ENCODE measurements at regions not wholly inside any gene's neighbourhood (a gene's known extent, or its start where the extent isn't known, plus 50 kb on each side); places are given as distances from the start of the nearest gene placed in this dataset.
"Not testable (repeated sequence)": the region's sequence is repeated elsewhere in the genome, so short reads cannot be mapped to it uniquely, and the experiment has no call there.

DNA sequence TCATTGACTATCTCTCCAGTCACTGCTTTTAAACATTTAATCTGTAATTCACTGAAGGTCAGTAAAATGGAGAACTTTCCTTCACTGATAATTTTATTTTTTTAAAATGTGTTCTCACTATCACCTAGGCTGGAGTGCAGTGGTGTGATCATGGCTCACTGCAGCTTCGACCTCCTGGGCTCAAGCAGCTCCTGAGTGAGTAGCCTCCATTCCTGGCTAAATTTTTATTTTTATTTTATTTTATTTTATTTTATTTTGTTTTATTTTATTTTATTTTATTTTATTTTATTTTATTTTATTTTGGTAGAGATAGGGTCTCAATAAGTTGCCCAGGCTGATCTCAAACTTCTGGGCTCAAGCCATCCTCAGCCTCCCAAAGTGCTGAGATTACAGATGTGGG lies 446.5 kb downstream of the TAFA4 start:
- not testable (repeated sequence) for H3K27ac Mint-ChIP-seq; H3K36me3 Mint-ChIP-seq (ENCODE audit: low read depth); H3K4me3 Mint-ChIP-seq; H3K27me3 Mint-ChIP-seq; H3K4me1 Mint-ChIP-seq (ENCODE audit: low read depth); H3K9me3 Mint-ChIP-seq

DNA sequence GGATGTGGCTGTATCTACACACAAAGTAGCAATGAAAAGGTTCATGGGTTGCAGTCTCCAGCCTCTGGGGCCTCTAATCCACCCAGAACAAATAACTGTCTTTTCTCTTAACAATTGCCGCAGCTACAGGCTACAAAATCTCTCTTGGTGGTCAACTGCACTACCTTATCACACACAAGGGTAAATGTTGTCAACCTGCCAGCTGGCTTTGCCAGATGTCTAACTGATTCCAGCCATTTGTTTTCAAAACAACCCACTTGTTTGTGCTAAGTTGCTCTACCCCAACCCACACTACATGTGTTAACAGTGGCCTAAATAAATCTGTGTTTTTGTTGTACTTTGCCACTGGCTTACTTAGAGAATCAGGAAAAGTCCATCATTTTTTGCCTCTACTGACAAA lies 447.3 kb downstream of the TAFA4 start:
- H3K9me3 Mint-ChIP-seq, result peaks cover 4% of the 10 kb centered on the region
- no peaks in the 10 kb centered on the region for H3K27me3 Mint-ChIP-seq
- H3K27ac Mint-ChIP-seq, result no peak overlapping the region
- no peaks in the 10 kb centered on the region for H3K4me1 Mint-ChIP-seq (ENCODE audit: low read depth)
- no peak overlapping the region for H3K4me3 Mint-ChIP-seq
- H3K36me3 Mint-ChIP-seq (ENCODE audit: low read depth), result no peaks in the 10 kb centered on the region

DNA sequence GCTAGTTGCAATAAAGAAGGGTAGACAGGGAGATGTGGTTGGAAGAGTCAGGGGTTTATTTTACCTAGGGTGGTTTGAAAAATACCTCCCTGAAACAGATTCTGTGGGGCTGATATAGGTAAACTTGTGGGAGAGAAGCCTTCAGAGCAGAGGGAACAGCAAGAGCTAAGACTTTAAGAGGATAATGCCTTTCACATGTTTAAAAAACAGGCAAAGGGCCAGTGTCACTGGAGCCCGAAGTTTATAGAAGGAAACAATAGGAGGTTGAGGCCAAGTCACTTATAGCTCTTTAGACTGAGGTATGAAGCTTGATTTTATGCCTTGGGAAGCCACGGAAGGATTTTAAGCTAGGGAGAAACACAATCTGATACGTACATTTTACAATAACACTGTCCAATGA lies 448.7 kb downstream of the TAFA4 start:
- Mint-ChIP-seq H3K27ac (no peak overlapping the region), H3K4me1 (ENCODE audit: low read depth) (no peaks in the 10 kb centered on the region), H3K4me3 (no peak overlapping the region), H3K27me3 (no peaks in the 10 kb centered on the region), H3K36me3 (ENCODE audit: low read depth) (no peaks in the 10 kb centered on the region), H3K9me3 (peaks cover 7% of the 10 kb centered on the region)

DNA sequence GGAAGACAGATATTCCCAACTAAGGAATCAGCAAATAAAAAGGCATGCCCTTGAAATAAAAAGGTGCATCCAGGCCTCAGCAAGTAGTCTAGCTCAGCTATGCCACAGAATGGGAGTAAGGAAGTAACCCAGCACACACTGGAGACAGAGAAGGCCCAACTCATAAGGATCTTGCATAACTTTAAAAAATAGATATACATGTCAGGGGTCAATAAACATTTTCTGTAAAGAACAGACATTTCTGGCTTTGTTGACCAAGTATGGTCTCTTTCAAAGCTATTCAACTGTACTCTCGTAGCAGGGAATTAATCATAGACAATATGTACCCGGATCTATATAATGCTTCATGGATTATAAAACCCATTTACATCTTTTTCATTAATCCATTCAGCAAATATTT lies 449.3 kb downstream of the TAFA4 start:
- Mint-ChIP-seq H3K9me3 (peaks cover 7% of the 10 kb centered on the region), H3K4me1 (ENCODE audit: low read depth) (no peaks in the 10 kb centered on the region), H3K27ac (no peak overlapping the region), H3K4me3 (no peak overlapping the region), H3K27me3 (no peaks in the 10 kb centered on the region), H3K36me3 (ENCODE audit: low read depth) (no peaks in the 10 kb centered on the region)

DNA sequence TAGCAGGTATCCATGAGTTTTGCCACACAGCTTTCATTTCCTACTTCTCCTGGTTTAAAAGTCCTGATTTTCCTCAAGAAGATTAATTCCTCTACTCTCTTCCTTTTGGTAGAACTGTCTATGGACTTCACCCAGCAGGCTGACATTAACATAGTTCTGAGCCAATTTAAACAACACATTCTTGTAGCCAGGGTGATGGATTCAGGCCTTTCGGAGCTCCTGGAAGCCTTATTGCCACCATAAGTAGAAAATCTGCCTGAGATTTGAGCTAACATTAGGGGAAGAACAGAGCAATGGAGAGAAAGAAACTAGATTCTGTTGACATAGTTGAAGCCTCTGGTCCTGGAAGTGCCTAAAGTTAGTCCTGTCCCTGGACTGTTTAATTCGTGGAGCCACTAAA lies 449.8 kb downstream of the TAFA4 start:
- Mint-ChIP-seq H3K9me3 (peaks cover 7% of the 10 kb centered on the region), H3K27me3 (no peaks in the 10 kb centered on the region), H3K27ac (no peak overlapping the region), H3K4me1 (ENCODE audit: low read depth) (no peaks in the 10 kb centered on the region), H3K4me3 (no peak overlapping the region), H3K36me3 (ENCODE audit: low read depth) (no peaks in the 10 kb centered on the region)

DNA sequence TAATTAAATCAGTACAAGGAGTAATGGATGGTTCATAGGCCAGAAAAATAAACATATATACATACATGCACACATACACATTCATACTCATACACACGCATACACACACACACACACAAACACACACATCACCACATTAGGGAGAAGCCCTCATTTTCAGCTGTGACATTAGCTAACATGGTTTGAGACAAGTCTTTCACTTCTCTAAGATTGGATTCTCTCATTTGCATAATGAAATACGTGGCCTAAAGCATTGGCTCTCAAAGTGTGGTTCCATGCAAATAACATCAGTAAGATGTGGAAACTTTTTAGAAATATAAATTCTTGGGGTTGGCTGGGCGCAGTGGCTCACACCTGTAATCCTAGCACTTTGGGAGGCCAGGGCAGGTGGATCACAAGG lies 452.6 kb downstream of the TAFA4 start:
- Mint-ChIP-seq H3K27ac (no peak overlapping the region), H3K4me3 (no peak overlapping the region), H3K9me3 (peaks cover 3% of the 10 kb centered on the region), H3K27me3 (no peaks in the 10 kb centered on the region), H3K36me3 (ENCODE audit: low read depth) (no peaks in the 10 kb centered on the region), H3K4me1 (ENCODE audit: low read depth) (no peaks in the 10 kb centered on the region)

DNA sequence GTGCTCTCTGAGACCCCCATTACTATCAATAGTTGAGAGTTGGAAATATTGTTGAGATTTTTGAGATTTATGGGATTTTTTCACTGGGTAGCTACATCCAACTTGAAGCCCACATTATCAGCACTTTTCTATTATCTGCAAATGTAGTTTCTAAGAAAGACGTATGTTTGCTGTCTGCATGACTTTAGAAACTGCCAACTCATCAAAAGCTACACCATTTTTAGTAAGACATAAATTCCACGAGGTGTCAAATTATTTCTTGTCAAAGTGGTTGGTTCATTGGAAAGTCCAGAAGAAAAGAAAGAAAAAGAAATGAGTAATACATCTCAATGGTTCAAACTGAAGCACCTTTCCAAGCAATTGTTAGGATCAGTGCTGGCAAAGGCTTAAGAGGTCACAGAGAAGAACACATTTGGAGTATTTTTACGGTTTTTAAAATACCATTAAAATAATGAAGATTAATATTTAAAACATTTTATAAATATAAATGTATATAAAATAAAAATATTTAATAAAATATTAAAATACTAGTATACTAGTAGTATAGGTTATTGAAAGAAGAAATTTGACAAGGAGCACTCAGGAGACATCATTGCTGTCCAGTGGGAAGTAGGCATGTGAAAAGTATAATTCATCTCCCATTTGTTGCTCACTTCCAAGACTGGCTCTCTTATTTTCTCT lies 463.5 kb downstream of the TAFA4 start:
- Mint-ChIP-seq H3K27me3 (no peaks in the 10 kb centered on the region), H3K9me3 (no peaks in the 10 kb centered on the region), H3K27ac (no peak overlapping the region), H3K36me3 (ENCODE audit: low read depth) (no peaks in the 10 kb centered on the region), H3K4me1 (ENCODE audit: low read depth) (no peaks in the 10 kb centered on the region), H3K4me3 (no peak overlapping the region)

DNA sequence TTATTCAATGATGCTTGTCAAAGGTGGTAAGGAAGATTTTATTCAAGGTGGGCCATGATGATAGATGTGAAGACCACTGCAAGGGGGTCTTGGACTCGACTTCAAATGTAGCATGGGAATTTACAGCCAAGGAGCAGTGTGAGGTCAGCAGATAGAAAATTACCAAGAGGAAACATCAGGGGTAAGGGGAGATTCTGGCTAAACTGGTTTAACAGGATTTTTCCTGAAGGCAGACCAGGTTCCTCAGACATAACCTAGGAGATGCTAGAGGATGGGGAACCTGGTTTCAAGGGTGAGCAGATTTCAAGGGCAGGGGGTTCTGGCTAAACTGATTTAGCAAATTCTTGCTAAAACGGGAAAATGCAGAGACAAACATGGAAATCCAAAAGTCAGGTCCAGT lies 464.9 kb downstream of the TAFA4 start:
- H3K27ac Mint-ChIP-seq, result no peak overlapping the region
- no peaks in the 10 kb centered on the region for H3K36me3 Mint-ChIP-seq (ENCODE audit: low read depth)
- H3K9me3 Mint-ChIP-seq, result no peaks in the 10 kb centered on the region
- no peaks in the 10 kb centered on the region for H3K4me1 Mint-ChIP-seq (ENCODE audit: low read depth)
- H3K4me3 Mint-ChIP-seq, result no peak overlapping the region
- no peaks in the 10 kb centered on the region for H3K27me3 Mint-ChIP-seq

DNA sequence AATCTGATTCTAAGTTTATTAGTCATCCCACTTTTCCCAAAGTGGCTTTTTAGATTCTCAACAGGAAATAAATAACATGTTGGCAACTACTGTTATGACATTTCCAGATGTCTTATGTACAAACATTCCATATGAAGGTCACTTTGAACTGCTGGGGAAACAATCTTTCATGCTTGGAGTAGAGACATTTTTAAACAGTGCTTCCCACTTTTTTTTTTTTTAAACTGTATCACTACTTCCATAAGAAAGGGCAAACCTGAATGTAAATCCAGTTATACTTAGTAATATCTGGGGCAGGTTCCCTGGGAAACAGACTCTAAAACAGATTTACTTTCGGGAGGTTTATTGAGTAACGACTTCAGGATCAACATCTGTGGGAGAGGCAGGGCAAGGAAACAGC lies 473.8 kb downstream of the TAFA4 start:
- no peak overlapping the region for H3K27ac Mint-ChIP-seq
- H3K4me3 Mint-ChIP-seq, result no peak overlapping the region
- H3K27me3 Mint-ChIP-seq, result no peaks in the 10 kb centered on the region
- H3K9me3 Mint-ChIP-seq, result peaks cover 13% of the 10 kb centered on the region
- H3K36me3 Mint-ChIP-seq (ENCODE audit: low read depth), result no peaks in the 10 kb centered on the region
- H3K4me1 Mint-ChIP-seq (ENCODE audit: low read depth), result no peaks in the 10 kb centered on the region

DNA sequence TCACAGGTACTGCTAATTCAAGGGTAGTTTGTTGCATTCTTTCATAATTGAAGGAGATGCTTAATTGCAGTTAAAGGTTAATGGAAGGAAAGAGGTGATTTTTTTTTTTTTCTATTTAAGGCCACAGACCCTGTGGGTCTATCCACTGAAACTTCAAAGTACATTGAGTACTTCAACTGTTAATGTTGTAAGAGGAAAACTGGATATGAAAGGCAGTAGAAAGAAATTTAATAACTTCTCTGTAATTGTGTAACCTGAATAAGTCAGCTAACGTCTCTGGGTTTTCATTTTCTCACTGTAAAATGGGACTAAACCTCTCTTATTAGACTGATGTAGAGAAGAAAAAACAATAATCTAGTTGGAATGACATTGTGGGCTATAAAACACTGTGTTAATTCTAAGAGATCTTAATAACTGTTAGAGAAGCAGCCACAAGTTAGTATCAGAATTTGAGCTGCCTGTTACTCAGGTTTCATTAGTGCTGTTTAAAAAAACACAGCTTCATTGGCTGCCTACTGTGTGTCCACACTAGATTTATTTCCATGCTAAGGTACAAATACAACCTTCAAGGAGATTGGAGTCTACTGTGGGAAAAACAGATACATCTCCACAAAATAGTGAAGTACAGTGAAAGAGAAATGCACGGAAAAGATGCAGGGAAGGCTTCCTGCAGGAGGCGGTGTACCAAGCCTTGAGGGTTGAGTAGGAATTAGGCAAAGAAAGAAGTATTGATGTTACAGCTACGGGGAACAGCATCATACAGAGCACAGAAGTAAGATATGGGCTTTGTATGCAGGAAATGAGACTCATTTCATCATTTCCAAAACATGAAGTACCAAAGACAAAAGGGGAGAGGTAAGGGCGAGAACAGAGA lies 483.6 kb downstream of the TAFA4 start:
- H3K9me3 Mint-ChIP-seq, result no peaks in the 10 kb centered on the region
- no peaks in the 10 kb centered on the region for H3K4me1 Mint-ChIP-seq (ENCODE audit: low read depth)
- H3K27ac Mint-ChIP-seq, result no peak overlapping the region
- no peaks in the 10 kb centered on the region for H3K27me3 Mint-ChIP-seq
- no peaks in the 10 kb centered on the region for H3K36me3 Mint-ChIP-seq (ENCODE audit: low read depth)
- no peak overlapping the region for H3K4me3 Mint-ChIP-seq

DNA sequence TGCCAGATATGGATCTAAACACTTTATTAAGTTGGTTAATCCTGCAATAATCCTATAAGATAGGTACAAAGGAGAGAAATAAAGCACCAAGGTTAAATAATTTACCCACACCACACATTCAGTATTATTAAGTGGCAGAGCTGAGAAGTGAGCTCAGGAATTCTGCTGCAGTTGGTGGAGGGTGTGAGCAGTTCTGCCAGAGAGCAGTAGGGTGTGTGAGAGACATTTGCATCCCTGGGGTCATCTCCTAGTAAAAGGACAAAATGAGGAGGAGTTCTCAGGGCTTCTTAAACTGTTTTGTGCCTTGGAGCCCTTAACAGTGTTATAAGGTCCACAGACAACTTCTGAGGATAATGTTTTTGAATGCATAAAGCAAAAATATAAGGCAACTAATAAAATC lies 484.5 kb downstream of the TAFA4 start:
- H3K4me3 Mint-ChIP-seq, result no peak overlapping the region
- H3K9me3 Mint-ChIP-seq, result no peaks in the 10 kb centered on the region
- H3K36me3 Mint-ChIP-seq (ENCODE audit: low read depth), result no peaks in the 10 kb centered on the region
- H3K4me1 Mint-ChIP-seq (ENCODE audit: low read depth), result no peaks in the 10 kb centered on the region
- H3K27me3 Mint-ChIP-seq, result no peaks in the 10 kb centered on the region
- H3K27ac Mint-ChIP-seq, result no peak overlapping the region

DNA sequence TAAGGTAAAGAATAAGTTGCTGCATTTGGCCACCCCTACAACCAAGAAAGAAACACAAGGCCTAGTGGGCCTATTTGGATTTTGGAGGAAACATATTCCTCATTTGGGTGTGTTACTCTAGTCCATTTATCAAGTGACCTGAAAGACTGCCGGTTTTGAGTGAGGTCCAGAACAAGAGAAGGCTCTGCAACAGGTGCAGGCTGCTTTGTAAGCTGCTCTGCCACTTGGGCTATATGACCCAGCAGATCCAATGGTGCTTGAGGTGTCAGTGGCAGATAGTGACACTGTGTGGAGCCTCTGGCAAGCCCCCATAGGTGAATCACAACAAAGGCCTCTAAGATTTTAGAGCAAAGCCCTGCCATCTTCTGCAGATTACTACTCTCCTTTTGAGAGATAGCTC lies 491.3 kb downstream of the TAFA4 start:
- Mint-ChIP-seq H3K4me1 (ENCODE audit: low read depth) (no peaks in the 10 kb centered on the region), H3K27ac (no peak overlapping the region), H3K36me3 (ENCODE audit: low read depth) (no peaks in the 10 kb centered on the region), H3K27me3 (no peaks in the 10 kb centered on the region), H3K4me3 (no peak overlapping the region), H3K9me3 (peaks cover 7% of the 10 kb centered on the region)

DNA sequence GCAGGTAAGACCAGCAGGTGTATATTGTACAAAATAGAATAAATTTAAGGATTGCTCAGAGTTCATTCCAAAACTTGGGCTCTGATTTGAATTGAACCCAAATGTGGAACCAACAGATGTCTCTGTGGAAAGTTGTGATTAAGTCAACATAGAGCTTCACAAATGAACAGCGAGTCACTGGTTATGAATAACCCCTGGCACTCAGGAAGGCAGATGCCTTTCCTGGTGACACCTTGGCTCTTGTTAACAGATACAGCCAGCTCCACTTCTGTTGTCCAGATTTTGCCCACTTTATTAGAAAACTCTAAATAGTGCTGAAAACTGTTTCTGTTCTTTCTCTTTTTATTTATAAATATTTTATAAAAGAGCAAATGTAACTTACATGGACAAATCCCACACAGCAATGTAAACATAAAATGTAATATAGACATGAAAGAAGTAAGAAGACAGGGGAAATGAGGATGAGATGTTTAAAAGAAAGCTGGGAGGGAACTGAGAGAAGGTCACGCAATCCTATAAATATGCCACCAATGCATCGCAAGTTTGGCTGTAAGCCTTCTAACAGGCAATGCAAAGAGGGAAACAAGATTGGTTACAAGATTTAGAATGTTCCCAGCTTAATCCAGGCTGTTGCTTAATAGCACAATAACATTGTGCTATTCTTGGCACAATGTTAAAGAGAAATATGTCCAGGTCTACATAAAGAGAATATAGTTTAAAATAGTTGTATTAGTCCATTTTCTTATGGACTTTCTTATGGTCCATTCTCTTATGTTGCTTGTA lies 495.5 kb downstream of the TAFA4 start:
- Mint-ChIP-seq H3K9me3 (peaks cover 4% of the 10 kb centered on the region), H3K27ac (no peak overlapping the region), H3K27me3 (no peaks in the 10 kb centered on the region), H3K4me1 (ENCODE audit: low read depth) (no peaks in the 10 kb centered on the region), H3K4me3 (no peak overlapping the region), H3K36me3 (ENCODE audit: low read depth) (no peaks in the 10 kb centered on the region)

DNA sequence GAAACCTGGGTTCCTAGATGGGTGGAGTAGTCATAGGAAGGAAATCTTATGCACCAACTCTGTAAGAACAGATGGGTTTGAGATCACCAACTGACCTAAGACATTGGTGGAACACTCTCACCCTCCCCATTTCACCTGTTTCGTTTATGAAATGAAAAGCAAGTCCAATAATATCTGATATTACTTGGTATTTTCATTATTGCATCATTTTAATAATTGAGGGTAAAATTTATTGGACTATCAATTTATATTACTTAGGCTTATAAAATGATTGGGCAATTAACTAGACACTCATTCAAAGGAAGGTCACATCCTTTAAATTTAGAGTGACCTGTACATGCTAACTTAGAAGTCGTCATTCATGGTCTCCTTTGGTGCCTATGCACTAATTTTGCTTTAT lies 503.9 kb downstream of the TAFA4 start:
- Mint-ChIP-seq H3K4me3 (no peak overlapping the region), H3K36me3 (ENCODE audit: low read depth) (no peaks in the 10 kb centered on the region), H3K4me1 (ENCODE audit: low read depth) (no peaks in the 10 kb centered on the region), H3K9me3 (no peaks in the 10 kb centered on the region), H3K27ac (no peak overlapping the region), H3K27me3 (no peaks in the 10 kb centered on the region)

DNA sequence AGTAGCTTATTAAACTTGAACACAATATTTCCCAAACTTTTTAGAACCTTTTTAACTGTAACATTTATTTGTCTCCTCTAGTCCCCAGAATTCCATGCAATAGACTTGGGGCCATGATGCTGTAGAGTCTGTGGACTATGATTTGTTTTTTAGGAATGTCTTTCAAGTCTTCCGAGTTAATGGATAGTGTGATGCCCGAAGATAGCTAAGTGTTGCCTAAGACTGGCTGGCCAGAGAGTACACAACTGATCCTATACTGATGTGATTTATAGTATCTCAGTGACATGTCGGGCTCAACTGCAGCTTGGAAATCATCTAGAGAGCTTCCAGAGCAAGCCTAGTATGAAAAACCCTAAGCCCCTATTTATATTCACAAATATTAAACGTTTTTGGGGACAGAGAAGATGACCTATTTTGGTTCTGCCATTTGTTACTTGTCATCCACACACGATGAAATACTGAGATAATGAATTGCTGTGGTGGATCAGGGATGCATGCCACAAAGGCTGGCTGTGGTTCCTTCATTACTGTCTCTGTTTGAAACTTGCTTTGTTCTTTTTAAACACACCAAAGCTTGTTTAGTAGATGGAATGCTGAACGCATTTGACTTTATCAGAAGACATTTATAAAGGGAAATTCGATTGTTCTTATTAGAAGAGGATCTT lies 507.4 kb downstream of the TAFA4 start:
- Mint-ChIP-seq H3K9me3 (no peaks in the 10 kb centered on the region), H3K4me3 (no peak overlapping the region), H3K36me3 (ENCODE audit: low read depth) (no peaks in the 10 kb centered on the region), H3K27me3 (no peaks in the 10 kb centered on the region), H3K4me1 (ENCODE audit: low read depth) (no peaks in the 10 kb centered on the region), H3K27ac (no peak overlapping the region)

Measured in stimulated activated naive CD8-positive, alpha-beta T cell treated with anti-CD3 and anti-CD28 coated beads, Interleukin-15, Interleukin-2, amounts not matched to agents 100 ng/mL and 50 ng/mL, for 24 hours (primary cell).